Muscle layer of colon (tissue), 2 donors: ENCODE measurements at regions not wholly inside any gene's neighbourhood (a gene's known extent, or its start where the extent isn't known, plus 50 kb on each side); places are given as distances from the start of the nearest gene placed in this dataset.

Experiments used
- H3K27ac ChIP-seq: one replicate; pipeline ENCODE4 v1.7.0; 2013; ENCODE audit warnings: low read depth, mild to moderate bottlenecking, low read length, moderate library complexity
- H3K27me3 ChIP-seq, 2 donors: one replicate each; pipeline ENCODE4 v1.7.0; 2013; ENCODE audit warnings: low read length in 2 of 2, mild to moderate bottlenecking in 2 of 2; ENCODE audit not compliant: insufficient read depth in 2 of 2, control insufficient read depth in 1 of 2
- H3K36me3 ChIP-seq: one replicate; pipeline ENCODE4 v1.7.0; 2013; ENCODE audit warnings: mild to moderate bottlenecking, low read length; ENCODE audit not compliant: insufficient read depth
- H3K4me1 ChIP-seq: one replicate; pipeline ENCODE4 v1.7.0; 2013; ENCODE audit warnings: mild to moderate bottlenecking, low read length; ENCODE audit not compliant: insufficient read depth
- H3K4me3 ChIP-seq, 2 donors: one replicate each; pipeline ENCODE4 v1.7.0; 2013; ENCODE audit warnings: low read length in 2 of 2, low read depth in 1 of 2, mild to moderate bottlenecking in 1 of 2, moderate library complexity in 1 of 2
- H3K9ac ChIP-seq: one replicate; pipeline ENCODE4 v1.7.0; 2013; ENCODE audit warnings: low read length
- H3K9me3 ChIP-seq: one replicate; pipeline ENCODE4 v1.7.0; 2013; ENCODE audit warnings: mild to moderate bottlenecking, low read length
- donor health status: abdominal sarcoma.
- donor health status: Adenocarcinoma of cecum.

GRCh38 chr7:12967322-12967721 is 279.9 kb downstream of the ARL4A start:
- H3K27ac ChIP-seq, result no peak overlapping the region
- H3K9ac ChIP-seq, result no peak overlapping the region
- H3K9me3 ChIP-seq, result no peaks in the 10 kb centered on the region
- no peaks in the 10 kb centered on the region for H3K36me3 ChIP-seq
- H3K4me1 ChIP-seq, result peaks cover 10% of the 10 kb centered on the region
- no peak overlapping the region for H3K4me3 ChIP-seq
- H3K27me3 ChIP-seq, result no peaks in the 10 kb centered on the region

GRCh38 chr7:12968836-12969422 is 281.5 kb downstream of the ARL4A start:
- Histone ChIP-seq H3K27me3 (no peaks in the 10 kb centered on the region), H3K4me3 (no peak overlapping the region), H3K4me1 (peaks cover 10% of the 10 kb centered on the region), H3K36me3 (no peaks in the 10 kb centered on the region), H3K9me3 (no peaks in the 10 kb centered on the region), H3K27ac (no peak overlapping the region), H3K9ac (no peak overlapping the region)

- Histone ChIP-seq H3K27ac (no peak overlapping the region), H3K9ac (no peak overlapping the region), H3K36me3 (no peaks in the 10 kb centered on the region), H3K4me3 (no peak overlapping the region), H3K27me3 (no peaks in the 10 kb centered on the region), H3K9me3 (no peaks in the 10 kb centered on the region), H3K4me1 (peaks cover 13% of the 10 kb centered on the region)
Measured at GRCh38 chr7:12970626-12971025, 283.2 kb downstream of the ARL4A start.

- Histone ChIP-seq H3K27ac (no peak overlapping the region), H3K4me1 (peaks cover 13% of the 10 kb centered on the region), H3K9ac (no peak overlapping the region)
Measured at GRCh38 chr7:12974451-12975166, 287.2 kb downstream of the ARL4A start.

GRCh38 chr7:12975412-12975811 is 288.0 kb downstream of the ARL4A start:
- Histone ChIP-seq H3K36me3 (no peaks in the 10 kb centered on the region), H3K4me3 (no peak overlapping the region), H3K4me1 (peaks cover 8% of the 10 kb centered on the region), H3K27me3 (no peaks in the 10 kb centered on the region), H3K9ac (no peak overlapping the region), H3K27ac (no peak overlapping the region), H3K9me3 (no peaks in the 10 kb centered on the region)

More at GRCh38 chr7:12974451-12975166, 287.2 kb downstream of the ARL4A start:
- no peak overlapping the region for H3K4me3 ChIP-seq
- no peaks in the 10 kb centered on the region for H3K36me3 ChIP-seq
- H3K9me3 ChIP-seq, result no peaks in the 10 kb centered on the region
- no peaks in the 10 kb centered on the region for H3K27me3 ChIP-seq

- no peaks in the 10 kb centered on the region for H3K27me3 ChIP-seq
- H3K9ac ChIP-seq, result no peak overlapping the region
Measured at GRCh38 chr7:12979181-12979580, 291.7 kb downstream of the ARL4A start.

GRCh38 chr7:12982178-12982577 is 294.7 kb downstream of the ARL4A start:
- Histone ChIP-seq H3K9ac (no peak overlapping the region), H3K27ac (no peak overlapping the region), H3K9me3 (no peaks in the 10 kb centered on the region), H3K4me3 (no peak overlapping the region), H3K4me1 (no peaks in the 10 kb centered on the region), H3K27me3 (no peaks in the 10 kb centered on the region), H3K36me3 (no peaks in the 10 kb centered on the region)

More at GRCh38 chr7:12979181-12979580, 291.7 kb downstream of the ARL4A start:
- Histone ChIP-seq H3K4me1 (peaks cover 3% of the 10 kb centered on the region), H3K27ac (no peak overlapping the region), H3K36me3 (no peaks in the 10 kb centered on the region), H3K4me3 (no peak overlapping the region), H3K9me3 (no peaks in the 10 kb centered on the region)

GRCh38 chr7:12984117-12984516 is 296.7 kb downstream of the ARL4A start:
- H3K36me3 ChIP-seq, result no peaks in the 10 kb centered on the region
- no peak overlapping the region for H3K27ac ChIP-seq
- H3K9me3 ChIP-seq, result no peaks in the 10 kb centered on the region
- no peak overlapping the region for H3K4me3 ChIP-seq
- H3K4me1 ChIP-seq, result no peaks in the 10 kb centered on the region
- no peak overlapping the region for H3K9ac ChIP-seq
- no peaks in the 10 kb centered on the region for H3K27me3 ChIP-seq

GRCh38 chr7:12985228-12985627 is 297.8 kb downstream of the ARL4A start:
- Histone ChIP-seq H3K27ac (no peak overlapping the region), H3K27me3 (no peaks in the 10 kb centered on the region), H3K4me3 (no peak overlapping the region)

GRCh38 chr7:12985752-12986151 is 298.3 kb downstream of the ARL4A start:
- no peaks in the 10 kb centered on the region for H3K9me3 ChIP-seq
- no peaks in the 10 kb centered on the region for H3K36me3 ChIP-seq
- no peaks in the 10 kb centered on the region for H3K27me3 ChIP-seq
- no peak overlapping the region for H3K27ac ChIP-seq
- H3K9ac ChIP-seq, result no peak overlapping the region
- no peak overlapping the region for H3K4me3 ChIP-seq
- H3K4me1 ChIP-seq, result no peaks in the 10 kb centered on the region

More at GRCh38 chr7:12985228-12985627, 297.8 kb downstream of the ARL4A start:
- Histone ChIP-seq H3K9ac (no peak overlapping the region), H3K36me3 (no peaks in the 10 kb centered on the region), H3K4me1 (no peaks in the 10 kb centered on the region), H3K9me3 (no peaks in the 10 kb centered on the region)

GRCh38 chr7:12987238-12987637 is 299.8 kb downstream of the ARL4A start:
- no peaks in the 10 kb centered on the region for H3K9me3 ChIP-seq
- no peak overlapping the region for H3K4me3 ChIP-seq
- no peak overlapping the region for H3K9ac ChIP-seq
- H3K36me3 ChIP-seq, result no peaks in the 10 kb centered on the region
- H3K27ac ChIP-seq, result no peak overlapping the region
- no peaks in the 10 kb centered on the region for H3K27me3 ChIP-seq
- no peaks in the 10 kb centered on the region for H3K4me1 ChIP-seq

GRCh38 chr7:12990440-12990839 is 303.0 kb downstream of the ARL4A start:
- no peaks in the 10 kb centered on the region for H3K36me3 ChIP-seq

More at GRCh38 chr7:12990440-12990839, 303.0 kb downstream of the ARL4A start:
- Histone ChIP-seq H3K27me3 (no peaks in the 10 kb centered on the region), H3K9me3 (no peaks in the 10 kb centered on the region), H3K4me3 (no peak overlapping the region), H3K9ac (no peak overlapping the region), H3K27ac (no peak overlapping the region), H3K4me1 (no peaks in the 10 kb centered on the region)
